WTC11 (cell line): ENCODE measurements at regions not wholly inside any gene's neighbourhood (a gene's known extent, or its start where the extent isn't known, plus 50 kb on each side); places are given as distances from the start of the nearest gene placed in this dataset.

Source experiments
- NR2C2 ChIP-seq: sonication (generic); formaldehyde crosslinking; IDR thresholded peaks from 2 replicates; pipeline ENCODE4 v1.8.0; 2022; ENCODE audit warnings: mild to moderate bottlenecking, missing genetic modification reagents
- ZNF121 ChIP-seq: sonication (generic); formaldehyde crosslinking; IDR thresholded peaks from 2 replicates; pipeline ENCODE4 v1.8.0; 2023; ENCODE audit warnings: missing genetic modification reagents
- ZNF512 ChIP-seq: sonication (generic); formaldehyde crosslinking; IDR thresholded peaks from 2 replicates; pipeline ENCODE4 v1.8.1; 2022; ENCODE audit warnings: missing genetic modification reagents, borderline replicate concordance

GRCh38 chr5:33346534-33346933 lies 94.2 kb upstream of the TARS1 start:
- TF ChIP-seq NR2C2 (CRISPR knock-in tag) (no peak), ZNF121 (no peak), ZNF512 (no peak)
